GM21619 (cell line): ENCODE measurements at regions not wholly inside any gene's neighbourhood (a gene's known extent, or its start where the extent isn't known, plus 50 kb on each side); places are given as distances from the start of the nearest gene placed in this dataset.
"Not testable (repeated sequence)": the region's sequence is repeated elsewhere in the genome, so short reads cannot be mapped to it uniquely, and the experiment has no call there.

Experiments
- ATAC-seq: cut with Tn5 transposase; IDR thresholded peaks from one replicate; pipeline ENCODE4 v1.9.1; 2021; ENCODE audit not compliant: unreplicated experiment

- not testable (repeated sequence) for ATAC-seq
Measured at GRCh38 chr4:67412153-67412712, 133.1 kb downstream of the CENPC start.

GRCh38 chr4:67403342-67403741 lies 142.0 kb downstream of the CENPC start:
- ATAC-seq = no peak

GRCh38 chr4:67401902-67402301 lies 143.4 kb downstream of the CENPC start:
- ATAC-seq = no peak

GRCh38 chr4:67397931-67398330 lies 147.4 kb downstream of the CENPC start:
- ATAC-seq = no peak

GRCh38 chr4:67397031-67397430 lies 148.3 kb downstream of the CENPC start:
- ATAC-seq = no peak

- ATAC-seq = no peak
Measured at GRCh38 chr4:67396008-67396407, 149.3 kb downstream of the CENPC start.

- ATAC-seq = no peak
Measured at GRCh38 chr4:67394879-67395278, 150.4 kb downstream of the CENPC start.

- no peak for ATAC-seq
Measured at GRCh38 chr4:67393699-67394281, 151.5 kb downstream of the CENPC start.

- ATAC-seq = no peak
Measured at GRCh38 chr4:67393007-67393406, 152.3 kb downstream of the CENPC start.

GRCh38 chr4:67381406-67381804 lies 163.9 kb downstream of the CENPC start:
- ATAC-seq = not testable (repeated sequence)

GRCh38 chr4:67380702-67381405 lies 164.4 kb downstream of the CENPC start:
- not testable (repeated sequence) for ATAC-seq

GRCh38 chr4:67380154-67380553 lies 165.1 kb downstream of the CENPC start:
- no peak for ATAC-seq

GRCh38 chr4:67375291-67375690 lies 170.0 kb downstream of the CENPC start:
- no peak for ATAC-seq

GRCh38 chr4:67371615-67372014 lies 173.7 kb downstream of the CENPC start:
- ATAC-seq = no peak

GRCh38 chr4:67366311-67366861 lies 178.9 kb downstream of the CENPC start:
- no peak for ATAC-seq

- ATAC-seq = no peak
Measured at GRCh38 chr4:67365661-67366245, 179.6 kb downstream of the CENPC start.

GRCh38 chr4:67355806-67356205 lies 189.5 kb downstream of the CENPC start:
- no peak for ATAC-seq

GRCh38 chr4:67346654-67347053 lies 198.6 kb downstream of the CENPC start:
- ATAC-seq = no peak

GRCh38 chr4:67344594-67345380 lies 200.5 kb downstream of the CENPC start:
- ATAC-seq = no peak

- no peak for ATAC-seq
Measured at GRCh38 chr4:67343199-67343598, 202.1 kb downstream of the CENPC start.

- no peak for ATAC-seq
Measured at GRCh38 chr4:67342291-67342690, 203.0 kb downstream of the CENPC start.
